ENCODE measurements at regions not wholly inside any gene's neighbourhood (a gene's known extent, or its start where the extent isn't known, plus 50 kb on each side); places are given as distances from the start of the nearest gene placed in this dataset.

- DNase-seq (ENCODE audit: low read depth in 1 of 2, low spot score in 2 of 2) (no peak), FAIRE-seq (no peak)
- no peak overlapping the region for H4K8ac ChIP-seq (ENCODE audit: extremely low read depth, insufficient read depth, low read length)
- no peak overlapping the region for H3K14ac ChIP-seq (ENCODE audit: insufficient read length)
- H3K18ac ChIP-seq (ENCODE audit: extremely low read depth, low read length), result no peak overlapping the region
- no peaks in the 10 kb centered on the region for H3K79me1 ChIP-seq (ENCODE audit: low read depth, low read length)
- H3K9ac ChIP-seq (replicated peaks in 1 of 4; ENCODE audit: extremely low read depth in 1 of 4, low read depth in 3 of 4, low read length in 3 of 4), result no peak overlapping the region
- no peak overlapping the region for H3K4me2 ChIP-seq (ENCODE audit: insufficient read depth in 1 of 2, low read depth in 2 of 2, low read length in 2 of 2)
- no peak overlapping the region for H4K91ac ChIP-seq (replicated peaks; ENCODE audit: insufficient read length, low read length)
- no peak overlapping the region for H3K4me3 ChIP-seq (ENCODE audit: extremely low read depth in 1 of 4, insufficient read depth in 2 of 4, low read depth in 3 of 4, low read length in 4 of 4)
- no peak overlapping the region for H2BK12ac ChIP-seq (ENCODE audit: low read depth, low read length)
- no peak overlapping the region for H3K23ac ChIP-seq (ENCODE audit: insufficient read length)
- H2AFZ ChIP-seq (ENCODE audit: low read length), result no peak overlapping the region
- H2BK15ac ChIP-seq (ENCODE audit: low read length), result no peak overlapping the region
- POLR2A ChIA-PET (ENCODE audit: partially characterized antibody), result no interaction called here
- H3K4ac ChIP-seq (replicated peaks; ENCODE audit: insufficient read length, low read depth, low read length), result no peak overlapping the region
- no peak overlapping the region for H2BK20ac ChIP-seq (ENCODE audit: low read length)
- no peaks in the 10 kb centered on the region for H4K20me1 ChIP-seq (replicated peaks in 1 of 2; ENCODE audit: control insufficient read depth in 1 of 2, insufficient read depth in 2 of 2, low read length in 2 of 2)
- H3K27ac ChIP-seq (ENCODE audit: low read depth, low read length), result no peak overlapping the region
- H2AK5ac ChIP-seq (ENCODE audit: low read depth, low read length), result no peak overlapping the region
- H2BK120ac ChIP-seq (replicated peaks; ENCODE audit: low read depth, low read length), result no peak overlapping the region
- no peaks in the 10 kb centered on the region for H3K23me2 ChIP-seq (ENCODE audit: low read depth, low read length)
- no peaks in the 10 kb centered on the region for H3K79me2 ChIP-seq (ENCODE audit: control insufficient read depth in 1 of 2, insufficient read depth in 2 of 2, low read length in 2 of 2)
- TF ChIP-seq SRF (IDR thresholded peaks at IDR 0.05; ENCODE audit: low read depth, low read length) (no peak), PHF8 (conservative IDR thresholded peaks at IDR 0.05; ENCODE audit: low read depth, low read length) (no peak), KDM4A (IDR thresholded peaks at IDR 0.05; ENCODE audit: low read depth, low read length, severe bottlenecking) (no peak), GTF2F1 (IDR thresholded peaks at IDR 0.05; ENCODE audit: borderline replicate concordance, low read depth, low read length) (no peak), CHD2 (IDR thresholded peaks at IDR 0.05; ENCODE audit: low read length) (no peak), KDM1A (IDR thresholded peaks at IDR 0.05; ENCODE audit: borderline replicate concordance, low read length) (no peak), CBX5 (IDR thresholded peaks at IDR 0.05; ENCODE audit: low read depth, low read length) (no peak), SP2 (IDR thresholded peaks at IDR 0.05; ENCODE audit: low read length) (no peak), TEAD4 (IDR thresholded peaks at IDR 0.05; ENCODE audit: low read depth, low read length) (no peak)
- no peak overlapping the region for H4K5ac ChIP-seq (ENCODE audit: insufficient read length, low read depth, low read length)
- peaks cover 3 to 14% (median 9%) of the 10 kb centered on the region in 4 experiments; a peak in 5 of 7 replicates for H3K4me1 ChIP-seq (replicated peaks in 1 of 4; ENCODE audit: control insufficient read depth in 3 of 4, insufficient read depth in 4 of 4, low read length in 3 of 4)
- no peaks in the 10 kb centered on the region for H3K27me3 ChIP-seq (replicated peaks in 1 of 4; ENCODE audit: control insufficient read depth in 3 of 4, extremely low read depth in 1 of 4, insufficient read depth in 3 of 4, low read length in 3 of 4)
- H3K36me3 ChIP-seq (ENCODE audit: control insufficient read depth in 2 of 4, insufficient read depth in 4 of 4, low read length in 3 of 4), result no peaks in the 10 kb centered on the region
- H2BK5ac ChIP-seq (ENCODE audit: low read depth, low read length), result no peak overlapping the region
- H3K56ac ChIP-seq (replicated peaks; ENCODE audit: insufficient read length, low read depth, low read length), result no peak overlapping the region
- 89% methylated on average over 1 of the region's 1 CpG; no CpG with 5 or more reads in 1 of the 2 experiments for WGBS, 2 experiments (ENCODE audit: extremely low coverage in 1 of 2, insufficient coverage in 1 of 2, insufficient read length in 1 of 2, insufficient replicate concordance in 2 of 2, low coverage in 1 of 2, low lambda C conversion rate in 2 of 2, missing lambda C conversion rate in 1 of 2)
- CTCF ChIA-PET (ENCODE audit: partially characterized antibody), result interaction anchor here (0.7 to 1.0 kb wide), 2 partner anchors 388 to 1488 kb away, joined by 3 read pairs; no protein-coding TSS in a partner anchor
- no peaks in the 10 kb centered on the region for H3K9me3 ChIP-seq (ENCODE audit: insufficient read depth in 2 of 2, low read depth in 1 of 2, low read length in 1 of 2)
Observed at GRCh38 chr1:56193656-56194055, 385.7 kb downstream of the PLPP3 start.
